ENCODE measurements at regions not wholly inside any gene's neighbourhood (a gene's known extent, or its start where the extent isn't known, plus 50 kb on each side); places are given as distances from the start of the nearest gene placed in this dataset.

DNA sequence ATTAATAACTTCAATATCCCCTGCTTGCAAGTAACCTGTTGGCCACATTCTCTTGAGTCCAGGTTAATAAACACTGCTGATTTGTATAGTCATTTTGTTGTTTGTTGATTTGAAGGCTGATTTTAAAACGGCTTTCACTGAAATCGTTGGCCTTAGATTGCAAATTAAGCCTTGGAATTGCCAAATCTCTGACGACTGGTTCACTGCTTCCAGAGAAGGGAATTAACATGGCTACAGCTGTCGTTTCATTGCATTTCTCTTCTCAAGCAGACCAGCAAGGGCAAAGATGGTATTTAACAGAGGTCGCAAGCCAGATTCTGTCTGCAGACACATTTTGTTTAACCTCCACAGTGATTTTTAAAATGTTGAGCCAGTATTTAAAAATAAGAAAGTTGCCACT lies 470.9 kb downstream of the TFAP2A start:
- WGBS, 5 donors, result 68 to 81% (median 73%) methylated on average over 5 of the region's 5 CpGs
- intact Hi-C loops (cut with DNase I; ENCODE audit: low total_unique reads), result no loop called here
- no peak overlapping the region for H3K4me3 ChIP-seq
- no peaks in the 10 kb centered on the region for H3K36me3 ChIP-seq
- no peaks in the 10 kb centered on the region for H3K4me1 ChIP-seq
- TF ChIP-seq POLR2AphosphoS5 (IDR thresholded peaks at IDR 0.05) (no peak), POLR2A (IDR thresholded peaks at IDR 0.05) (no peak)
- TF ChIP-seq, protein P1, sequence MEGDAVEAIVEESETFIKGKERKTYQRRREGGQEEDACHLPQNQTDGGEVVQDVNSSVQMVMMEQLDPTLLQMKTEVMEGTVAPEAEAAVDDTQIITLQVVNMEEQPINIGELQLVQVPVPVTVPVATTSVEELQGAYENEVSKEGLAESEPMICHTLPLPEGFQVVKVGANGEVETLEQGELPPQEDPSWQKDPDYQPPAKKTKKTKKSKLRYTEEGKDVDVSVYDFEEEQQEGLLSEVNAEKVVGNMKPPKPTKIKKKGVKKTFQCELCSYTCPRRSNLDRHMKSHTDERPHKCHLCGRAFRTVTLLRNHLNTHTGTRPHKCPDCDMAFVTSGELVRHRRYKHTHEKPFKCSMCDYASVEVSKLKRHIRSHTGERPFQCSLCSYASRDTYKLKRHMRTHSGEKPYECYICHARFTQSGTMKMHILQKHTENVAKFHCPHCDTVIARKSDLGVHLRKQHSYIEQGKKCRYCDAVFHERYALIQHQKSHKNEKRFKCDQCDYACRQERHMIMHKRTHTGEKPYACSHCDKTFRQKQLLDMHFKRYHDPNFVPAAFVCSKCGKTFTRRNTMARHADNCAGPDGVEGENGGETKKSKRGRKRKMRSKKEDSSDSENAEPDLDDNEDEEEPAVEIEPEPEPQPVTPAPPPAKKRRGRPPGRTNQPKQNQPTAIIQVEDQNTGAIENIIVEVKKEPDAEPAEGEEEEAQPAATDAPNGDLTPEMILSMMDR (IDR thresholded peaks at IDR 0.05 in 8 of 11, conservative IDR thresholded peaks at IDR 0.05 in 3 of 11), result no peak
- H3K9me3 ChIP-seq, result peaks cover 0 to 12% (median 2%) of the 10 kb centered on the region in 8 donors
- no peaks in the 10 kb centered on the region for H3K27me3 ChIP-seq (replicated peaks in 1 of 7)
- no peak for DNase-seq
- H3K27ac ChIP-seq, result no peak overlapping the region

GRCh38 chr6:9943026-9943425 lies 471.8 kb downstream of the TFAP2A start:
- no peak overlapping the region for H3K4me3 ChIP-seq
- no peak for TF ChIP-seq POLR2A (IDR thresholded peaks at IDR 0.05)
- no peak for TF ChIP-seq POLR2AphosphoS5 (IDR thresholded peaks at IDR 0.05)
- TF ChIP-seq, protein P1 (IDR thresholded peaks at IDR 0.05 in 8 of 11, conservative IDR thresholded peaks at IDR 0.05 in 3 of 11), result no peak
- intact Hi-C loops (cut with DNase I; ENCODE audit: low total_unique reads), result no loop called here
- no peak overlapping the region for H3K27ac ChIP-seq
- H3K36me3 ChIP-seq, result no peaks in the 10 kb centered on the region
- DNase-seq, result no peak
- no peaks in the 10 kb centered on the region for H3K27me3 ChIP-seq (replicated peaks in 1 of 7)
- no peaks in the 10 kb centered on the region for H3K4me1 ChIP-seq
- 80 to 90% (median 86%) methylated on average over 9 of the region's 9 CpGs for WGBS, 5 donors
- peaks cover 0 to 12% (median 2%) of the 10 kb centered on the region in 8 donors for H3K9me3 ChIP-seq

GRCh38 chr6:9942131-9942530 lies 472.7 kb downstream of the TFAP2A start:
- TF ChIP-seq POLR2A (IDR thresholded peaks at IDR 0.05), result no peak
- TF ChIP-seq, protein P1 (IDR thresholded peaks at IDR 0.05 in 8 of 11, conservative IDR thresholded peaks at IDR 0.05 in 3 of 11), result no peak
- TF ChIP-seq POLR2AphosphoS5 (IDR thresholded peaks at IDR 0.05), result no peak
- H3K4me3 ChIP-seq, result no peak overlapping the region
- H3K27ac ChIP-seq, result no peak overlapping the region
- no peaks in the 10 kb centered on the region for H3K4me1 ChIP-seq
- intact Hi-C loops (cut with DNase I; ENCODE audit: low total_unique reads), result no loop called here
- H3K27me3 ChIP-seq (replicated peaks in 1 of 7), result no peaks in the 10 kb centered on the region
- WGBS, 5 donors, result 90 to 99% (median 94%) methylated on average over 22 to 26 of the region's 26 CpGs
- no peaks in the 10 kb centered on the region for H3K36me3 ChIP-seq
- H3K9me3 ChIP-seq, result peaks cover 0 to 12% (median 2%) of the 10 kb centered on the region in 8 donors
- no peak for DNase-seq

- Histone ChIP-seq H3K27ac (no peak overlapping the region), H3K27me3 (replicated peaks in 1 of 7) (no peaks in the 10 kb centered on the region), H3K4me1 (no peaks in the 10 kb centered on the region), H3K36me3 (no peaks in the 10 kb centered on the region), H3K4me3 (no peak overlapping the region), H3K9me3 (peaks cover 0 to 12% (median 2%) of the 10 kb centered on the region in 8 donors)
- no peak for TF ChIP-seq POLR2AphosphoS5 (IDR thresholded peaks at IDR 0.05)
- TF ChIP-seq, protein P1 (IDR thresholded peaks at IDR 0.05 in 8 of 11, conservative IDR thresholded peaks at IDR 0.05 in 3 of 11), result no peak
- TF ChIP-seq POLR2A (IDR thresholded peaks at IDR 0.05), result no peak
- no peak for DNase-seq
- WGBS, 5 donors, result 69 to 81% (median 76%) methylated on average over 7 of the region's 7 CpGs
- intact Hi-C loops (cut with DNase I; ENCODE audit: low total_unique reads), result no loop called here
Measured at GRCh38 chr6:9938801-9939200, 476.1 kb downstream of the TFAP2A start.

Measured in spleen (tissue), 11 donors.